ENCODE measurements at regions not wholly inside any gene's neighbourhood (a gene's known extent, or its start where the extent isn't known, plus 50 kb on each side); places are given as distances from the start of the nearest gene placed in this dataset.

DNA sequence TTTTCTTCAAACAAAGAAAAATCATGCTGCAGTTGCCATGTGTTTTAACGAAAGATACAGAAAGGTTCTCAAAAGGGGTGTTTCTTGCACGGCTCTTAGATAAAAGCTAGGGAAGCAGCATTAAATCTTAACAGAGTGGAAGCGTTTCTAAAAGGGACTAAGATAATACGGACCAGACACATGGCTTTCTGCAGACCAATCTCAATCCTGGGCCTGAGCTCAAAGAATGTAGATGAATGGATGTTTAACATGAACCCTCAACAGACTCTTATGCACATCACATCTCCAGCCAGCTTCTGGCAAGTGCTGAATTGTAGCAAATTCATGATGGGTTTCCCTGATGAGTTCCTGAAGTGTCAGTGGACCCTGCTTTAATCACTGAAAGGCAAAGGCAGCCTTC, 80.2 kb upstream of the COX10 start:
- no peak overlapping the region for H3K4me3 ChIP-seq (ENCODE audit: low read length)
- H3K4me2 ChIP-seq (ENCODE audit: low read length): no peak overlapping the region
- no peak overlapping the region for H2AFZ ChIP-seq (ENCODE audit: low read depth, low read length)
- no peak overlapping the region for H3K27ac ChIP-seq (ENCODE audit: low read length)
- no peak overlapping the region for H3K9ac ChIP-seq (ENCODE audit: low read length)
- no peaks in the 10 kb centered on the region for H3K36me3 ChIP-seq (replicated peaks; ENCODE audit: low read depth, low read length)
- TF ChIP-seq CTCF (IDR thresholded peaks at IDR 0.05; ENCODE audit: low read depth, low read length): no peak
- no peak for TF ChIP-seq EZH2phosphoT487 (IDR thresholded peaks at IDR 0.05; ENCODE audit: low read depth)
- H4K20me1 ChIP-seq (ENCODE audit: insufficient read depth, low read length): no peaks in the 10 kb centered on the region
- H3K9me3 ChIP-seq (ENCODE audit: insufficient read depth, low read length): no peaks in the 10 kb centered on the region
- H3K27me3 ChIP-seq (ENCODE audit: low read depth, low read length): no peaks in the 10 kb centered on the region
- H3K4me1 ChIP-seq (ENCODE audit: low read length): no peaks in the 10 kb centered on the region
- H3K79me2 ChIP-seq (ENCODE audit: low read length): no peaks in the 10 kb centered on the region

DNA sequence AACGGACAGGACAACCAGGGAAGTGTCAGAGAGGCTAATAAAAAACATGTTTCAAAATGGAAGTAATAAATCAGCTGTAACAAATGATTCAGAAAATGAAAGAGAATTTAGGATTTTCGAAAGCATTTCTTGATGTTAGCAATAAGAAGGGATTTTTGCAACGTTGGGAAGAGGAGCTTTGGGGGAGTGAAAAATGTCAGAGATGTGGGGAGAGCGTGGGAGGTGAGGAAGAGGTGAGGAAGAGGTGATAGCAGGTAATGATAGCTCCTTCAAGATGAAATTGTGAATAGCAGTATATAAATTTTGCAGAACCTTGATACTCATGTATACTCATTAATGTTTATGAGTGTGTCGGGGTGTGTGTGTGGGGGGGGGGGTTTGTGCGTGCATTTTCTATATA, 76.2 kb upstream of the COX10 start:
- H3K9ac ChIP-seq (ENCODE audit: low read length): no peak overlapping the region
- H2AFZ ChIP-seq (ENCODE audit: low read depth, low read length): no peak overlapping the region
- no peaks in the 10 kb centered on the region for H3K36me3 ChIP-seq (replicated peaks; ENCODE audit: low read depth, low read length)
- no peaks in the 10 kb centered on the region for H3K9me3 ChIP-seq (ENCODE audit: insufficient read depth, low read length)
- no peaks in the 10 kb centered on the region for H3K4me1 ChIP-seq (ENCODE audit: low read length)
- H3K4me3 ChIP-seq (ENCODE audit: low read length): no peak overlapping the region
- no peaks in the 10 kb centered on the region for H3K79me2 ChIP-seq (ENCODE audit: low read length)
- TF ChIP-seq CTCF (IDR thresholded peaks at IDR 0.05; ENCODE audit: low read depth, low read length) (no peak), EZH2phosphoT487 (IDR thresholded peaks at IDR 0.05; ENCODE audit: low read depth) (no peak)
- no peaks in the 10 kb centered on the region for H4K20me1 ChIP-seq (ENCODE audit: insufficient read depth, low read length)
- H3K4me2 ChIP-seq (ENCODE audit: low read length): no peak overlapping the region
- H3K27me3 ChIP-seq (ENCODE audit: low read depth, low read length): no peaks in the 10 kb centered on the region
- no peak overlapping the region for H3K27ac ChIP-seq (ENCODE audit: low read length)

- TF ChIP-seq EZH2phosphoT487 (IDR thresholded peaks at IDR 0.05; ENCODE audit: low read depth): no peak
- no peak for TF ChIP-seq CTCF (IDR thresholded peaks at IDR 0.05; ENCODE audit: low read depth, low read length)
- no peak overlapping the region for H3K9ac ChIP-seq (ENCODE audit: low read length)
- H3K9me3 ChIP-seq (ENCODE audit: insufficient read depth, low read length): no peaks in the 10 kb centered on the region
- no peaks in the 10 kb centered on the region for H4K20me1 ChIP-seq (ENCODE audit: insufficient read depth, low read length)
- no peaks in the 10 kb centered on the region for H3K27me3 ChIP-seq (ENCODE audit: low read depth, low read length)
- H2AFZ ChIP-seq (ENCODE audit: low read depth, low read length): no peak overlapping the region
- H3K4me1 ChIP-seq (ENCODE audit: low read length): no peaks in the 10 kb centered on the region
- H3K4me2 ChIP-seq (ENCODE audit: low read length): no peak overlapping the region
- H3K79me2 ChIP-seq (ENCODE audit: low read length): no peaks in the 10 kb centered on the region
- no peak overlapping the region for H3K27ac ChIP-seq (ENCODE audit: low read length)
- no peaks in the 10 kb centered on the region for H3K36me3 ChIP-seq (replicated peaks; ENCODE audit: low read depth, low read length)
- H3K4me3 ChIP-seq (ENCODE audit: low read length): no peak overlapping the region
Measured at GRCh38 chr17:13994050-13994449, 75.3 kb upstream of the COX10 start.

GRCh38 chr17:13995856-13996271, 73.4 kb upstream of the COX10 start:
- Histone ChIP-seq H3K9ac (ENCODE audit: low read length) (no peak overlapping the region), H3K36me3 (replicated peaks; ENCODE audit: low read depth, low read length) (no peaks in the 10 kb centered on the region), H3K27ac (ENCODE audit: low read length) (no peak overlapping the region), H3K4me1 (ENCODE audit: low read length) (no peaks in the 10 kb centered on the region), H3K4me3 (ENCODE audit: low read length) (no peak overlapping the region), H4K20me1 (ENCODE audit: insufficient read depth, low read length) (no peaks in the 10 kb centered on the region), H3K79me2 (ENCODE audit: low read length) (no peaks in the 10 kb centered on the region), H2AFZ (ENCODE audit: low read depth, low read length) (no peak overlapping the region), H3K9me3 (ENCODE audit: insufficient read depth, low read length) (no peaks in the 10 kb centered on the region), H3K4me2 (ENCODE audit: low read length) (no peak overlapping the region), H3K27me3 (ENCODE audit: low read depth, low read length) (no peaks in the 10 kb centered on the region)
- no peak for TF ChIP-seq CTCF (IDR thresholded peaks at IDR 0.05; ENCODE audit: low read depth, low read length)
- no peak for TF ChIP-seq EZH2phosphoT487 (IDR thresholded peaks at IDR 0.05; ENCODE audit: low read depth)

All from OCI-LY3 (cell line).